Adipocyte (in vitro differentiated cells): ENCODE measurements at regions not wholly inside any gene's neighbourhood (a gene's known extent, or its start where the extent isn't known, plus 50 kb on each side); places are given as distances from the start of the nearest gene placed in this dataset.

Source experiments
- DNase-seq: peaks from one replicate; pipeline ENCODE4 v3.0.0-alpha.2; 2015; ENCODE audit warnings: low read depth
- H3K27me3 ChIP-seq: replicated peaks from 2 replicates; pipeline ENCODE4 v1.7.0; 2013; ENCODE audit warnings: mild to moderate bottlenecking, low read length, moderate library complexity; ENCODE audit not compliant: control insufficient read depth, insufficient read depth
- H3K36me3 ChIP-seq: 2 replicates; pipeline ENCODE4 v1.7.0; 2013; ENCODE audit warnings: low read length, mild to moderate bottlenecking, moderate library complexity; ENCODE audit not compliant: control insufficient read depth, insufficient read depth, severe bottlenecking
- H3K4me1 ChIP-seq: 2 replicates; pipeline ENCODE4 v1.7.0; 2013; ENCODE audit warnings: mild to moderate bottlenecking, low read length, moderate library complexity; ENCODE audit not compliant: control insufficient read depth, insufficient read depth
- H3K4me3 ChIP-seq: 2 replicates; pipeline ENCODE4 v1.7.0; 2013; ENCODE audit warnings: mild to moderate bottlenecking, low read length, moderate library complexity
- H3K9ac ChIP-seq: 2 replicates; pipeline ENCODE4 v1.7.0; 2013; ENCODE audit warnings: mild to moderate bottlenecking, low read length, moderate library complexity
- H3K9me3 ChIP-seq: 2 replicates; pipeline ENCODE4 v1.7.0; 2013; ENCODE audit warnings: mild to moderate bottlenecking, low read length, moderate library complexity; ENCODE audit not compliant: control insufficient read depth

DNA sequence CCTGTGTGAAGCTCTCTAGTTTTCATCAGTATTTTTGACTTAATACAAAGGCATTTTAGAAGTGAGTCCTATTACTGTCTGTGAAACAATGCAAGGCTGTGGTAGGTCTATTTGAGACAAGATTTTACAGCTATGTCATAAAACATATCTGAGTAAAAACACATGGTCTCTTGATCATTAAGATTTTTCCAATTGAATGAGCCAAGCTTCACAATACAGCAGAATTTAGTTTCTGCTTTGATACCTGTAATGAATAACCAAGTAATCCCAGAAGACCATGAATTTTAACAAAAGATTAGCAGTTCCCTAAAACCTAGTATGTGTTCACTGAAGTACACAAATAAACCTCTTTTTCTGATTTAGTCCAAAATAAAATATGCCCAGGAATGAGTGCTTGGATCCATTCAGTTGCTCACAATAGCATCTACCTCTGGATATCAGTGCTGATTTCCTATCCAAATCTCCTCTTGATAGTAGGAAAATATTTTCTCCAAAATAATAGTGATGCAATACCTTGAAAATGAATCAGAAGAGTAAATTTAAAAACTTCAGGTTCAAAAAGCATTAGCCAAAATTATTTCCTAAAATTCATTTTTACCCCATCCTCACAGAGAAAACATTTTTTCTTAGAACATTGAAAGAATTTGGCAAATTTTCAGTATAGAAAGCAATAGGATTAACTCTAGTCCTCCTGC is 533.5 kb upstream of the SGCG start:
- H3K4me3 ChIP-seq = no peak overlapping the region
- DNase-seq = no peak
- no peaks in the 10 kb centered on the region for H3K36me3 ChIP-seq
- no peaks in the 10 kb centered on the region for H3K4me1 ChIP-seq
- H3K27me3 ChIP-seq = no peaks in the 10 kb centered on the region
- H3K9me3 ChIP-seq = no peaks in the 10 kb centered on the region
- no peak overlapping the region for H3K9ac ChIP-seq

DNA sequence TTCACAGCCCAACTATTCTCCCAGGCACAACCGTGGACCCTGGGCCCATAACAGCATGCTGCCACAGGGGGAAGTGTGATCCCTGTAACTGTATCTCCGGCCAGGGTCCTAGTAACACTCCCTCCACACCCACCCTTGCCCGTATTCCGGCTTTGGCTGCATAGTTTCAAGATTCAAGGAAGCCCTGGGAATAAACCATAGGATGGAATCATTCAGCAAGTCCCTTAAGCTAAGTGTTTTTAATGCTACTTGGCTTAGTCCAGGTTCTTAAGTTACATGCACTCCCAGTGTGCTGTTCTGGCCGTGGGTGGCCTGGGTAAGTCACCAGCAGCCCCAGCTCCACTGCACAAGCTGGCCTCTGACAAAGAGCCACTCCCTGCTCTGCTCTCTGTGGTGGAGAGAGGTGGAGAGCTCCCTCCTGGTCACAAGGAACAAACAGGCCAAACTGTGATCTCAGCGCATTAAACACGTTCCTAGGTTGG is 532.4 kb upstream of the SGCG start:
- Histone ChIP-seq H3K9ac (no peak overlapping the region), H3K4me1 (no peaks in the 10 kb centered on the region), H3K4me3 (no peak overlapping the region), H3K36me3 (no peaks in the 10 kb centered on the region), H3K27me3 (no peaks in the 10 kb centered on the region), H3K9me3 (no peaks in the 10 kb centered on the region)
- DNase-seq = no peak

DNA sequence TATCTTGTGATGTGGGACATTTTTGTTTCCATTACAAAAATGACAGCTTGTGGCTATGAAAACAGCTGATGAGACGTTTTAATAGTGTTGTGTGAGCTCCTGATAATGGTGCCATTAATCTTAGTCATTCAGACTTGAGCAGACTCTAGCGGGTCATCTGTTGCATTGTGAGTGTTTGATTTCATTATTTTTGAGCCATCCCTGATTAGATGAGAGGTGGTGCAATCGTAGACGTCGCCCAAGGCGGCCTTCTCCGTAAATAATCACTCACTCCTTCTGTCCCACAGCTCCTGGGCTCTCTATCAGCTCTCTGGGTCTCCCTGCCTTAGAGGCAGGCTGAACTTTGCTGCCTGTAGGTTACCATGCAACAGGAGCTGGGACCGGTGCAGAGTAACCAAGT is 528.0 kb upstream of the SGCG start:
- no peak for DNase-seq

DNA sequence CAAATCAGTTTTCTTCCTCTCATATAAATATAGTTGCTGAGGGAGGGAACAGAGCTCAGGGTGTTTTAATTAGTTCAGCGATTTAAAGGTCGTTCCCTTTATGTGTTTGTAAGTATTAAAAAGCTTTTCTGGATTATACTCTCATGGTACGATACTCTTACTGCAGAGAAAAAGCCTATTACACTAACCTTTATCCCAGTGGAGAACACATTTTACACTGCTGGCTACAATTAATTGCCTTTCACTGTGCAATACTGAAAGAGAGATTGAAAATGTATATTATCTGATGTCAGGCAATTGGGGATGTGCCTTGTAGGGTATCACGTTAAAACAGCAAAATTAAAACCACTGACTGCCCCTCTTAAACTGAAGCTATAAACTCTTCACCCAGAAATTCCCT is 526.9 kb upstream of the SGCG start:
- no peaks in the 10 kb centered on the region for H3K27me3 ChIP-seq
- no peaks in the 10 kb centered on the region for H3K36me3 ChIP-seq
- no peak for DNase-seq
- H3K4me3 ChIP-seq = no peak overlapping the region
- H3K9ac ChIP-seq = no peak overlapping the region
- H3K4me1 ChIP-seq = no peaks in the 10 kb centered on the region
- no peaks in the 10 kb centered on the region for H3K9me3 ChIP-seq

More for the DNA sequence above, 528.0 kb upstream of the SGCG start:
- H3K27me3 ChIP-seq = no peaks in the 10 kb centered on the region
- H3K9me3 ChIP-seq = no peaks in the 10 kb centered on the region
- no peak overlapping the region for H3K4me3 ChIP-seq
- no peaks in the 10 kb centered on the region for H3K36me3 ChIP-seq
- H3K4me1 ChIP-seq = no peaks in the 10 kb centered on the region
- H3K9ac ChIP-seq = no peak overlapping the region

DNA sequence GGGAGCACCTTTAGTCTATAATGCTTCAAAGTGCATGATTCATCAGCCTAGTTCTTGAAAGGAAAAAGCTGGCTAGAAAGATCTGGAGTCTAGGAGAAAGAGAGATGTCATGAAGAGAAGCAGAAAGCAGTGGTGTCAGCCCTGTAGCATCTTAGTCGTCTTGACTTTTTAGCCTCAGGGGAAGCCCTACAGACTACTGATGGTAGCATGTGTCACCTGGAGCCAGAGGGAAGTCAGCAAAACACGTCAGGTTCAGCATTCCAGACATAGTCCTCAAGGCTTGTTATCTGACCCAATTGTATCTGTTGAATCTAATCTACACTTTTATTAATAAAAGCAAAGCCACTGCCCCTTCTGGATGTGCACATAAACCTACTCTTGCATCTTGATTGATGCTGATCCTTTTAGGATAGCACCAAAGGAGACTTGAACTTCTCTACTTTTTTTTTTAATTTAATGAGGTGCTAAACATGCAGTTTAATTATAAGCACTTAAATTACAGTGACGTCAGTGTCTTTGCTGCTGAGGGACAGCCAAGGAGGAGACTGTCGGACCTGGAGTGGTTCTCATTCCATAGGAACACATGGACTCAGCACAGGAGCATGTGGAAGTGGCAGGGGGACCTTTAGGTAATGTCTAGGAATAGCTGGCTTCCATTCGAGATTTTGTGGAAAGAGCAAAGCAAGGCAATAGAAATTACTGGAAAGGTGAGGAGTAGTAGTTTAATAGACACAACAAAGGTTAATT is 525.5 kb upstream of the SGCG start:
- DNase-seq = no peak
- Histone ChIP-seq H3K36me3 (no peaks in the 10 kb centered on the region), H3K4me3 (no peak overlapping the region), H3K9ac (no peak overlapping the region), H3K4me1 (no peaks in the 10 kb centered on the region), H3K9me3 (no peaks in the 10 kb centered on the region), H3K27me3 (no peaks in the 10 kb centered on the region)

DNA sequence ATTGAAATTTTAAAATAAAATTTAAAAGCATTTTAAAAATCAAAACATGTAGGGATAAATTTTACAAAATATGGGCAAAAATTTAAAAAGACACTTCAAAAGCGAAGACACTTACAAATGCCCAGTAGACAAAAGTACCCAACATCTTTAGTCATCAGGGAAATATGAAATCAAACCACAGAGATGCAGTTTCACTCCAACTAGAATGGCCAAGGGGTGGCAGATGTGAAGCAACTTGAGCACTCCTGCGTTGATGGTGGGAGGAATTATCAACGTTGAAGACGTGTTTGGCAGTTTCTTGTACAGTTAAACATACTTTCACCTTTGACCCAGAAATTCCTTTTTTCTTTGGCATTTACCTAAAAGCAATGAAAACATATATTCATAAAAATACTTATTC is 518.0 kb upstream of the SGCG start:
- no peak overlapping the region for H3K9ac ChIP-seq
- H3K9me3 ChIP-seq = no peaks in the 10 kb centered on the region
- H3K27me3 ChIP-seq = no peaks in the 10 kb centered on the region
- H3K36me3 ChIP-seq = no peaks in the 10 kb centered on the region
- H3K4me1 ChIP-seq = no peaks in the 10 kb centered on the region
- no peak for DNase-seq
- no peak overlapping the region for H3K4me3 ChIP-seq

DNA sequence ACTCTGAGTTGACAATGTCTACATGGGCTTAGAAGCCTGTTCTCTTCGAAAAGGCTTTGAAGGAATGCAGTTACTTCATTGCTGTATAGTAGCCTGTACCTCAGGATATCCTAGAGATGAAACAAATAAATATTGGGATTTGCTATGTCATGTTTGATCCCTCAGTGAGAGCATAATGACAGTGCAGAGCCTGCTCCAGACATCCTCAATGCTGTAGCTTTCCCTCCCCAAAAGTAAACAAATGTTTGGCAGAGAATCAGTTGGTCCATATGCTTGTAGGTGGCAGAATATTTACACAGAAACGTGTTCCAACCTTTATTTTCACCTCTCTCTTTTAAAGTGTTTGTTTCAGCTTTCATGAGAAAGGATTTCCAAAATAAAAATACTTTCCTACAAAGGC is 515.3 kb upstream of the SGCG start:
- H3K27me3 ChIP-seq = no peaks in the 10 kb centered on the region

DNA sequence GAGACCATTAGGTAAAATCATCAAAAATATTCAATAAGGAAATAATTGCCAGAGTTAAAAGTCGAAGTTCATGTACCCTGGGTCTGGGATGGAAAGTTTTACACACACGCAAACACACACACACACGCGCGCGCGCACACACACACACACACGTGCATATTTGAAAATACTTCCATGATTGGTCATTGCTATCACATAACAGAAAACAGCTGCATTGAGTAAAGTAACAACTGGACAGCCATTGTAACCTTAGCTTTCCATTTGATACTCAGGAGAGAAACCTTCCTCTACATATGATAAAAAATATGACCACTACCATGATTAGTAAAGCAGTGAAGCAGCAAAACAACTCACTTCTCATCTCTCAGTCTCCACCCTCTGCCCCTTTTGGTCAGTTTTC is 490.0 kb upstream of the SGCG start:
- Histone ChIP-seq H3K4me1 (no peaks in the 10 kb centered on the region), H3K9me3 (peaks cover 27% of the 10 kb centered on the region), H3K27me3 (no peaks in the 10 kb centered on the region), H3K36me3 (no peaks in the 10 kb centered on the region), H3K4me3 (no peak overlapping the region), H3K9ac (no peak overlapping the region)
- DNase-seq = no peak

More for the DNA sequence above, 515.3 kb upstream of the SGCG start:
- no peak for DNase-seq
- Histone ChIP-seq H3K9me3 (no peaks in the 10 kb centered on the region), H3K9ac (no peak overlapping the region), H3K36me3 (no peaks in the 10 kb centered on the region), H3K4me3 (no peak overlapping the region), H3K4me1 (no peaks in the 10 kb centered on the region)

DNA sequence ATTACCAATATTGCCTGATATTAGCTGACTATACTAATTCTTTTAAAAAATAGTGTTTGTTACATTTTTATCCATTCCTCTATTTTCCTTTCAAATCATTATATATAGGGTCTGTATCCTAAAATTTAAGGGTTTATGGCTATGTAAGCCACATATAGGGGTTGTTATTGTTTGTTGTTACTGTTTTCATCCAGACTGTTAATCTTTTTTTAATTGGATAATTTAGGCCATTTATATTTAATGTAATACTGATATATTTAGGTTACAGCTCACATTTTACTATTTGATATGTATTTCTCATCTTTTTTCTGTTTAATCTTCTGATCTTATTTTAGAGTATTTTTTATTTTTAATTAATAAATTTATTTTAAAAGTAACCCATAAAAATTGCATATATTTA is 487.1 kb upstream of the SGCG start:
- H3K27me3 ChIP-seq = no peaks in the 10 kb centered on the region
- H3K4me3 ChIP-seq = no peak overlapping the region
- H3K36me3 ChIP-seq = no peaks in the 10 kb centered on the region
- H3K9me3 ChIP-seq = peaks cover 15% of the 10 kb centered on the region
- H3K4me1 ChIP-seq = no peaks in the 10 kb centered on the region
- H3K9ac ChIP-seq = no peak overlapping the region
- no peak for DNase-seq

DNA sequence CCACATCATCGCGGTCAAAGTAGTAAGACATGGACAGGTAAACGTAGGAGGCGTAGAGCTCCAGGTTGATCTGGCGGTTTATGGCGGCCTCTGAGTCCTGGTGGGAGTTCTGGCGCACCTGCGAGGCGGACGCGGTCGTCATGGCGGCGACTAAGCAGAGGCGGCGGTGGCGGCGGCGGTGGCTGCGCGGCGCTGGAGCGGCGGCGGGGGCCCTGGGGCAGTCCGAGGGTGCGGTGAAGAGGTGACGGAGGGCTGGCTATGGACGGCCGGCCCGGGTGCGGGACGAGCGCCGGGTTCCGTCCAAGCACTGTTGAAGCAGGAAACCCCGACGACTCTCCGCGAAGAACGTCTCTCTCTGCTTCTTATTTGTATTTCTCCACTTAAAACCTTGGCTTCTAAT is 484.3 kb upstream of the SGCG start:
- Histone ChIP-seq H3K9ac (no peak overlapping the region), H3K27me3 (no peaks in the 10 kb centered on the region), H3K4me3 (no peak overlapping the region), H3K36me3 (no peaks in the 10 kb centered on the region), H3K4me1 (no peaks in the 10 kb centered on the region), H3K9me3 (peaks cover 13% of the 10 kb centered on the region)
- no peak for DNase-seq

DNA sequence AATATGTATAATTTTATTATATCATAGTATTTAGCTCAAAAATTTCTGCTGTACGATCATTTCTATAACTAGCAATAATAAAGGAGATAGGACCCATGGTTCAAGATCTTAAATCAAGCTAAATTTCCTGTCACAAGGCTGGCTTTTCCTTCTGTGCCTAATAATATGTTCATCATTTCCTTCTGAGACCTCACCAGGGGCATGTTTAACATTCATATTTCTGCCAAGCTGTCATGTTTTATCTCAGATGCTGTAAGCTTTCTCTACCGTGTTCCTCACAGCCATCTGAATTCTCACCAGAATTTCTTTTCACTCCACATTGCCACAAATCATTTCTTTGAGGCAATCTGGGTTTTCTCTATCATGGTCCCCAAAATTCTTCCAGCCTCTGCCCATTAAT is 482.3 kb upstream of the SGCG start:
- H3K9me3 ChIP-seq = peaks cover 7% of the 10 kb centered on the region
- H3K4me1 ChIP-seq = no peaks in the 10 kb centered on the region
- no peak overlapping the region for H3K9ac ChIP-seq
- H3K36me3 ChIP-seq = no peaks in the 10 kb centered on the region
- H3K27me3 ChIP-seq = no peaks in the 10 kb centered on the region
- H3K4me3 ChIP-seq = no peak overlapping the region
- no peak for DNase-seq
